ENCODE measurements at regions not wholly inside any gene's neighbourhood (a gene's known extent, or its start where the extent isn't known, plus 50 kb on each side); places are given as distances from the start of the nearest gene placed in this dataset.

- DNase-seq: no peak
Measured at GRCh38 chr7:36076074-36076473, 77.0 kb upstream of the EEPD1 start.

- DNase-seq: no peak
Measured at GRCh38 chr7:36078816-36079360, 74.2 kb upstream of the EEPD1 start.

GRCh38 chr7:36079446-36080025 is 73.5 kb upstream of the EEPD1 start:
- no peak for DNase-seq

- no peak for DNase-seq
Measured at GRCh38 chr7:36080843-36081242, 72.2 kb upstream of the EEPD1 start.

GRCh38 chr7:36082216-36082615 is 70.8 kb upstream of the EEPD1 start:
- DNase-seq: no peak

- no peak for DNase-seq
Measured at GRCh38 chr7:36082910-36083309, 70.1 kb upstream of the EEPD1 start.

- no peak for DNase-seq
Measured at GRCh38 chr7:36083626-36084380, 69.3 kb upstream of the EEPD1 start.

GRCh38 chr7:36084485-36085091 is 68.5 kb upstream of the EEPD1 start:
- DNase-seq: no peak

- DNase-seq: no peak
Measured at GRCh38 chr7:36085096-36085495, 68.0 kb upstream of the EEPD1 start.

GRCh38 chr7:36086571-36086970 is 66.5 kb upstream of the EEPD1 start:
- DNase-seq: no peak

GRCh38 chr7:36088553-36088952 is 64.5 kb upstream of the EEPD1 start:
- DNase-seq: no peak

- DNase-seq: no peak
Measured at GRCh38 chr7:36088966-36089365, 64.1 kb upstream of the EEPD1 start.

GRCh38 chr7:36090976-36091873 is 61.8 kb upstream of the EEPD1 start:
- DNase-seq: no peak

GRCh38 chr7:36091874-36092176 is 61.2 kb upstream of the EEPD1 start:
- DNase-seq: no peak

- DNase-seq: no peak
Measured at GRCh38 chr7:36092221-36092771, 60.8 kb upstream of the EEPD1 start.

- no peak for DNase-seq
Measured at GRCh38 chr7:36096460-36097095, 56.5 kb upstream of the EEPD1 start.

GRCh38 chr7:36098096-36098495 is 55.0 kb upstream of the EEPD1 start:
- DNase-seq: no peak

GRCh38 chr7:36100226-36100625 is 52.8 kb upstream of the EEPD1 start:
- no peak for DNase-seq

GRCh38 chr7:36100634-36101033 is 52.4 kb upstream of the EEPD1 start:
- DNase-seq: no peak

Measured in CD4-positive, alpha-beta T cell treated with Interleukin-12 subunit alpha and Interleukin-12 subunit beta, for 1 hour (primary cell).